ENCODE measurements at regions not wholly inside any gene's neighbourhood (a gene's known extent, or its start where the extent isn't known, plus 50 kb on each side); places are given as distances from the start of the nearest gene placed in this dataset.

- TF ChIP-seq CTCF (conservative IDR thresholded peaks at IDR 0.05) = no peak
- no peak for TF ChIP-seq EZH2 (IDR thresholded peaks at IDR 0.05; ENCODE audit: low read depth)
These were observed 1109.3 kb upstream of the LCORL start for GRCh38 chr4:19130866-19131265.

All from PC-9 (cell line).